GM12874 (cell line): ENCODE measurements at regions not wholly inside any gene's neighbourhood (a gene's known extent, or its start where the extent isn't known, plus 50 kb on each side); places are given as distances from the start of the nearest gene placed in this dataset.

Source experiments
- CTCF ChIP-seq: IDR thresholded peaks from 2 replicates; pipeline ENCODE4 v1.5.1; 2011; ENCODE audit warnings: low read depth, mild to moderate bottlenecking, control low read depth, low read length, moderate library complexity; ENCODE audit not compliant: insufficient read depth

GRCh38 chr3:154538566-154539360 is 108.8 kb upstream of the GPR149 start:
- TF ChIP-seq CTCF, result no peak

- no peak for TF ChIP-seq CTCF
Measured at GRCh38 chr3:154536751-154537150, 106.8 kb upstream of the GPR149 start.

- TF ChIP-seq CTCF, result no peak
Measured at GRCh38 chr3:154522036-154522602, 92.1 kb upstream of the GPR149 start.

- no peak for TF ChIP-seq CTCF
Measured at GRCh38 chr3:154517404-154517803, 87.4 kb upstream of the GPR149 start.

- no peak for TF ChIP-seq CTCF
Measured at GRCh38 chr3:154515921-154516320, 85.9 kb upstream of the GPR149 start.

GRCh38 chr3:154510780-154511179 is 80.8 kb upstream of the GPR149 start:
- TF ChIP-seq CTCF, result no peak

GRCh38 chr3:154507727-154508126 is 77.7 kb upstream of the GPR149 start:
- TF ChIP-seq CTCF, result no peak
